ENCODE measurements at regions not wholly inside any gene's neighbourhood (a gene's known extent, or its start where the extent isn't known, plus 50 kb on each side); places are given as distances from the start of the nearest gene placed in this dataset.

DNA sequence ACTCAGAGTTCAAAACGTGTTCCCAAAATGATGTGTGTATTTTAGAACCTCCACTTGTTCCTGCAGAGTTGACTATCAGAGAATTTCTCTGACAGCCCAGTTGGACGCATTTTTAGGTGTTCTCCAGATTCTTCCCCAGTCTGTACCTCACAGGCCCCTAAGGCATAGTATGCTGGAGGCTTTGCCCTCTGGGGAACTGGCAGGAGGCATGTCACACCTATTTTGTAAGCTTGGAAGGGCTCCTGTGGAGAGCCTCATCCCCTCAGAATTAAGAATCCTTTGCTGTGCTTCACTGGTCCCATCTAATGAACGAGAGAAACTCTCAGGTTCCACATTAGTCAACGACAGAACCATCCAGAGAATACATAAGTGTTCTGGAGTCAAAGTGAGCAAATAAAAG, 144.1 kb upstream of the SLC30A5 start:
- TF ChIP-seq POLR2A (IDR thresholded peaks at IDR 0.05) (no peak), CTCF (IDR thresholded peaks at IDR 0.05) (no peak)
- intact Hi-C loops (cut with DNase I; ENCODE audit: low total_unique reads) = no loop called here

DNA sequence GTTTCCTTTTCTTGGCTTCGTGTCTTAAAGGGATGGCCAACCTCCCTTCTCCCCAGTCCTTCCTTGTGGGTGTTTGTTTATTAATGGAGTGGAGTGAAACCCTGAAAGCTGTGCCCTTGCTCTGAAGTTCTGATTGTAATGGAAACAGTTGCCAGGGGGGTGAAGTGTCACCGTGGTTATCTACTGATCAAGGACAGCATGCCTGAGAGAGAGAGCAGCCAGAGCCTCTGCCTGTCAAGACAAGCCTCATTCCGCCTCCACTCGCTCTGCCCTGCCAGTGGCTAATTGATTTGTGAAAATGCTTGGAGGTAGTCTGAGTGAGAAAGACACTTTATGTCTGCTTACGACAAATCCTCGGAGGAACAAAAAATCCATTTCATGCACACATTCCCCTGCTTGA, 143.7 kb upstream of the SLC30A5 start:
- intact Hi-C loops (cut with DNase I; ENCODE audit: low total_unique reads) = no loop called here

More for the DNA sequence above, 144.1 kb upstream of the SLC30A5 start:
- WGBS, 2 donors = 45 to 74% methylated on average over 4 of the region's 4 CpGs
- H3K4me3 ChIP-seq (ENCODE audit: low read depth, poor library complexity, severe bottlenecking) = no peak overlapping the region
- no peak for DNase-seq (ENCODE audit: low spot score in 2 of 2)

DNA sequence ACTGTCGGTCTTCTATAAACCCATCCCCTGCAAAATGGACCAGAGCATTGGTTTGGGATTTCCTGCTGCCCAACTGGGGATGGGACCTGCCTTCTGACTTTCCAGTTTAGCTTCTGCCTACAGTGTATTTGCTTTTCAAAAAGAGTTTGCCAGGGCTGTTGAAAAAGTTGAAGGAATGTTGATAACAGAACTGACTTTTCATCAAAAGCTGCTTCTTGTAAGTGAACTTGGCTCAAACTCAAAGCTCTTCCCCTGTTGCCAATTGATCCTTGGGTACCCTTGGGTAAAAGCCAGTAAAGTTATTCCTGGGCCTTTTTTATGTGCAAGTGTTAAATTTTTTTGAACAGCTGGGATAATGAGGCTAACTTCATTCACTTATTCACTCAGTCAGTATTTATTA, 142.9 kb upstream of the SLC30A5 start:
- TF ChIP-seq CTCF (IDR thresholded peaks at IDR 0.05) (no peak), POLR2A (IDR thresholded peaks at IDR 0.05) (no peak)
- DNase-seq (ENCODE audit: low spot score in 2 of 2) = no peak
- WGBS, 2 donors = 65 to 68% methylated on average over 1 of the region's 1 CpG
- H3K4me3 ChIP-seq (ENCODE audit: low read depth, poor library complexity, severe bottlenecking) = no peak overlapping the region
- intact Hi-C loops (cut with DNase I; ENCODE audit: low total_unique reads) = no loop called here

More for the DNA sequence above, 143.7 kb upstream of the SLC30A5 start:
- H3K4me3 ChIP-seq (ENCODE audit: low read depth, poor library complexity, severe bottlenecking) = no peak overlapping the region
- peak in 1 of 2 donors; percentile 62 for DNase-seq (ENCODE audit: low spot score in 2 of 2)
- TF ChIP-seq POLR2A (IDR thresholded peaks at IDR 0.05) = no peak
- TF ChIP-seq CTCF (IDR thresholded peaks at IDR 0.05) = no peak
- WGBS, 2 donors = 35 to 50% methylated on average over 6 of the region's 6 CpGs

- DNase-seq (ENCODE audit: low spot score in 2 of 2) = no peak
- intact Hi-C loops (cut with DNase I; ENCODE audit: low total_unique reads) = no loop called here
- TF ChIP-seq CTCF (IDR thresholded peaks at IDR 0.05) (no peak), POLR2A (IDR thresholded peaks at IDR 0.05) (no peak)
- H3K4me3 ChIP-seq (ENCODE audit: low read depth, poor library complexity, severe bottlenecking) = no peak overlapping the region
- 30 to 31% methylated on average over 3 of the region's 3 CpGs for WGBS, 2 donors
These were observed 140.5 kb upstream of the SLC30A5 start for GRCh38 chr5:68953231-68953874.

DNA sequence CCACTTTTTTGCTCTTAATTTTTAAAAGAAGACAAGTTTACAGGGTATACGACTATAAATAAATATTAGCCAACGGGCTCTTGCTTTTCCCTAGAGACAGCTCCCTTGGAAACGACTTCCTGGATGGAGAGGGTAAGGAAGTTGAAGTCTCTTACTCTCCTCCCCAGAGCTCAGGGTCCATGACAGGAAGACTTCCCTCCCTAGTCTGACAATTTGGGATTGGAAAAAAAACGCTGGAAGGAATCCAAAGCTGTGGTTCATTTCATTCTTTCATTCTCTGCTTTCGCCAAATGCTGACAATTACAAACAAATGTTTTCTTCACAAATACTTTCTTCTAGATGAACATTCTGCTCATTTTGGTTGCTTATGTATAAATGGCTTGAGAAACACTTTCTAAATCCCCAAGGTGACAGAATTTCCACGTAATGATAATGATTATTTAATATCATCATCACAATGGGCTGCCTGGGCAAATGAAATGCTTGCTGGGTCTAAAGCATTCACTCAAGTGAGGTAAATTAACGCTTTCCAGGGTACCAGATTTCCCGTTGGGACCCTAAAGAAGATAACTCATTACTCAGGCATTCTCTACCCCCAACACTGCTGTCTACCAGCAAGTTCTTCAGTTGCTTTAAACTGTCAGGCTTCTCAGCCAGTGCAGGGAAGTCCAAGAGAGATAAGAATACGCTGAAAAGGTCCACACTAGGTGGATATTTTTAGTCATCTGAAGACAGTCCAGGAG, 139.8 kb upstream of the SLC30A5 start:
- no peak overlapping the region for H3K4me3 ChIP-seq (ENCODE audit: low read depth, poor library complexity, severe bottlenecking)
- WGBS, 2 donors = 26 to 51% methylated on average over 9 of the region's 9 CpGs
- TF ChIP-seq CTCF (IDR thresholded peaks at IDR 0.05) (no peak), POLR2A (IDR thresholded peaks at IDR 0.05) (no peak)
- intact Hi-C loops (cut with DNase I; ENCODE audit: low total_unique reads) = no loop called here
- DNase-seq (ENCODE audit: low spot score in 2 of 2) = peak in 1 of 2 donors; percentile 58

Data from lower leg skin (tissue), 4 donors.